ENCODE measurements at regions not wholly inside any gene's neighbourhood (a gene's known extent, or its start where the extent isn't known, plus 50 kb on each side); places are given as distances from the start of the nearest gene placed in this dataset.

GRCh38 chr2:204251998-204252376 lies 293.3 kb upstream of the PARD3B start:
- peaks cover 9% of the 10 kb centered on the region for H3K27me3 Mint-ChIP-seq (ENCODE audit: low read depth, unreplicated experiment)
- peaks cover 5% of the 10 kb centered on the region for H3K4me1 Mint-ChIP-seq (ENCODE audit: low read depth, unreplicated experiment)
- H3K36me3 Mint-ChIP-seq (ENCODE audit: low read depth, unreplicated experiment), result no peaks in the 10 kb centered on the region
- Histone ChIP-seq H3K9ac (ENCODE audit: low read length) (no peak overlapping the region), H3K36me3 (ENCODE audit: insufficient read depth, low read length) (no peaks in the 10 kb centered on the region), H3K9me3 (ENCODE audit: insufficient read depth, low read depth, low read length) (no peaks in the 10 kb centered on the region), H4K20me1 (ENCODE audit: insufficient read depth, low read length) (no peaks in the 10 kb centered on the region), H3K4me3 (ENCODE audit: insufficient read depth, low read depth, low read length) (no peak overlapping the region), H3K4me1 (ENCODE audit: insufficient read depth, low read length) (peaks cover 1% of the 10 kb centered on the region), H2AFZ (ENCODE audit: low read depth, low read length) (no peak overlapping the region), H3K27me3 (ENCODE audit: insufficient read depth, low read length) (no peaks in the 10 kb centered on the region), H3K4me2 (ENCODE audit: low read length) (no peak overlapping the region), H3K79me2 (ENCODE audit: insufficient read depth, low read length) (no peaks in the 10 kb centered on the region), H3K27ac (ENCODE audit: low read depth, low read length) (no peak overlapping the region)
- peaks cover 5% of the 10 kb centered on the region for H3K9me3 Mint-ChIP-seq (ENCODE audit: unreplicated experiment)
- DNase-seq (ENCODE audit: low read depth) (no peak), FAIRE-seq (no peak)
- no peak overlapping the region for H3K27ac Mint-ChIP-seq (ENCODE audit: unreplicated experiment)
- H3K4me3 Mint-ChIP-seq (ENCODE audit: unreplicated experiment), result no peak overlapping the region
- no peak for TF ChIP-seq EZH2 (IDR thresholded peaks at IDR 0.05; ENCODE audit: insufficient read depth, low read length)
- no peak for TF ChIP-seq CTCF (IDR thresholded peaks at IDR 0.05; ENCODE audit: insufficient read depth, low read depth, low read length)

- H3K4me1 Mint-ChIP-seq (ENCODE audit: low read depth, unreplicated experiment), result peaks cover 15% of the 10 kb centered on the region
- FAIRE-seq, result no peak
These were observed 290.2 kb upstream of the PARD3B start for GRCh38 chr2:204255071-204255470.

More at GRCh38 chr2:204255071-204255470, 290.2 kb upstream of the PARD3B start:
- no peaks in the 10 kb centered on the region for H4K20me1 ChIP-seq (ENCODE audit: insufficient read depth, low read length)
- no peak overlapping the region for H3K27ac ChIP-seq (ENCODE audit: low read depth, low read length)
- no peak overlapping the region for H3K4me2 ChIP-seq (ENCODE audit: low read length)
- no peaks in the 10 kb centered on the region for H3K9me3 ChIP-seq (ENCODE audit: insufficient read depth, low read depth, low read length)
- Mint-ChIP-seq H3K36me3 (ENCODE audit: low read depth, unreplicated experiment) (no peaks in the 10 kb centered on the region), H3K9me3 (ENCODE audit: unreplicated experiment) (peaks cover 5% of the 10 kb centered on the region), H3K27ac (ENCODE audit: unreplicated experiment) (no peak overlapping the region), H3K27me3 (ENCODE audit: low read depth, unreplicated experiment) (peaks cover 6% of the 10 kb centered on the region), H3K4me3 (ENCODE audit: unreplicated experiment) (no peak overlapping the region)
- TF ChIP-seq CTCF (IDR thresholded peaks at IDR 0.05; ENCODE audit: insufficient read depth, low read depth, low read length), result no peak
- no peak for TF ChIP-seq EZH2 (IDR thresholded peaks at IDR 0.05; ENCODE audit: insufficient read depth, low read length)
- H3K4me1 ChIP-seq (ENCODE audit: insufficient read depth, low read length), result peaks cover 6% of the 10 kb centered on the region
- DNase-seq (ENCODE audit: low read depth), result no peak
- H3K9ac ChIP-seq (ENCODE audit: low read length), result no peak overlapping the region
- no peak overlapping the region for H2AFZ ChIP-seq (ENCODE audit: low read depth, low read length)
- no peak overlapping the region for H3K4me3 ChIP-seq (ENCODE audit: insufficient read depth, low read depth, low read length)
- H3K36me3 ChIP-seq (ENCODE audit: insufficient read depth, low read length), result no peaks in the 10 kb centered on the region
- H3K27me3 ChIP-seq (ENCODE audit: insufficient read depth, low read length), result no peaks in the 10 kb centered on the region
- no peaks in the 10 kb centered on the region for H3K79me2 ChIP-seq (ENCODE audit: insufficient read depth, low read length)
